AML-193 (cell line): ENCODE measurements at regions not wholly inside any gene's neighbourhood (a gene's known extent, or its start where the extent isn't known, plus 50 kb on each side); places are given as distances from the start of the nearest gene placed in this dataset.
A peak's percentile ranks its signal among the peaks of the same experiment; 100 is the strongest.
"Not testable (repeated sequence)": the region's sequence is repeated elsewhere in the genome, so short reads cannot be mapped to it uniquely, and the experiment has no call there.

ENCODE experiments used
- DNase-seq, 2 experiments: peaks; one replicate each; lab custom pipeline; 2025; lab: John Stamatoyannopoulos, UW

- no peak for DNase-seq
These were observed 80.3 kb downstream of the POU3F4 start for GRCh38 chrX:83588409-83588808.

- DNase-seq: no peak
These were observed 85.7 kb downstream of the POU3F4 start for GRCh38 chrX:83593634-83594294.

DNA sequence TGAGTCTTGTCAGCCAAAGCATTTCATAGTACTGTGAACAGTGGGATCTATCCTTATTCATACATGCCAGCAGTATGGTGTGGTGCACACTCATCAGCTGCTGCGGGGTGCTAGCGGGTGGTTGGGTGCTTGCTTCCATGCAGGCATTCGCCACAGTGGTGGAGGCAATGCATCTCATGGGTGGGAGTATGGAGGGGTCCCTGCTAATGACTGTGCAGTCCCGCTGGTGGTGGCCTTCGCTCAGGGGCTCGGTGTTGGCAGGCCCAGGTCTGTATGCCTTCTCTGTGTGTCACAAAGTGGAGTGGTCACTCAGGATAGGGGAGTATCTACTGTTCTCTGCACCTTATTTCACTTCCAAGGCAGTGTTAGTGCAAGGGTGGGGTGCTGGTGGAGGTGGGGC lies 122.6 kb downstream of the POU3F4 start:
- DNase-seq: no peak

DNA sequence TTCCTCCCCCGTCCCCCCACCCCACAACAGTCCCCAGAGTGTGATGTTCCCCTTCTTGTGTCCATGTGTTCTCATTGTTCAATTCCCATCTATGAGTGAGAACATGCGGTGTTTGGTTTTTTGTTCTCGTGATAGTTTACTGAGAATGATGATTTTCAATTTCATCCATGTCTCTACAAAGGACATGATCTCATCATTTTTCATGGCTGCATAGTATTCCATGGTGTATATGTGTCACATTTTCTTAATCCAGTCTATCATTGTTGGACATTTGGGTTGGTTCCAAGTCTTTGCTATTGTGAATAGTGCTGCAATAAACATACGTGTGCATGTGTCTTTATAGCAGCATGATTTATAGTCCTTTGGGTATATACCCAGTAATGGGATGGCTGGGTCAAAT lies 141.6 kb downstream of the POU3F4 start:
- DNase-seq: not testable (repeated sequence)

DNA sequence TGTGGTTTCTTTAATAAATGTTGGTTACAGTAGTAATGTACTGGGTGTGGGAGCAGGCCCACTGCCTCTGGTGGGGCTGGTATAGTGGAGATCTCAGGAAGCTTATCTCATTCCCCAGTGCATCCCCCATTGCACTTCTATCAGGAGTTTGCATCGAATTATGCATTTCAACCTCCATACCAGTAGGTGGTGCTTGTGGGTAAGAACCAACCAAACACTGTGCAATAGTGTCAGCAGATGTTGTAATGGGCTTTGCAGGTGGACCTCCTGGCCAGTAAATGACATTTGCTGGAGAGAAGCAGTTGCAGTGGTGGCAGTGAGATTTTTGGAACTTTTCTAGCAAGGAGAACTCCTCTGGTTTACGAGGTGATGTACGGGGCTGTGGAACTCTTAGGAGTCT lies 150.6 kb downstream of the POU3F4 start:
- DNase-seq: peak in 1 of 2 experiments; percentile 17
